CD4-positive, alpha-beta T cell (primary cell): ENCODE measurements at regions not wholly inside any gene's neighbourhood (a gene's known extent, or its start where the extent isn't known, plus 50 kb on each side); places are given as distances from the start of the nearest gene placed in this dataset.
"Not testable (repeated sequence)": the region's sequence is repeated elsewhere in the genome, so short reads cannot be mapped to it uniquely, and the experiment has no call there.

Experiments used
- ATAC-seq: fragments of 200-7000 bp; cut with Tn5 transposase; one replicate; pipeline ENCODE4 v1.10.0; 2022; ENCODE audit warnings: mild to moderate bottlenecking; ENCODE audit not compliant: poor library complexity
- CTCF ChIA-PET: fragments of 350-600 bp; sonication (Branson Sonifier 250); formaldehyde crosslinking; loops from one replicate; lab custom pipeline; 2021; ENCODE audit warnings: antibody characterized with exemption, inconsistent platforms; lab: Charles Lee
- POLR2A ChIA-PET: fragments of 350-600 bp; sonication (Branson Sonifier 250); formaldehyde crosslinking; loops from one replicate; lab custom pipeline; 2021; ENCODE audit warnings: antibody characterized with exemption, inconsistent platforms; lab: Charles Lee
- DNase-seq, 14 experiments: peaks; one replicate each; pipeline ENCODE4 v3.0.0-alpha.2; 2013 to 2020; ENCODE audit warnings: mixed read lengths in 2 of 14
- H3K27ac ChIP-seq, 2 donors: one replicate each; pipeline versions ENCODE4 v1.5.1 to v1.7.0; 2013; ENCODE audit warnings: low read length in 2 of 2, low read depth in 1 of 2, mild to moderate bottlenecking in 1 of 2
- H3K27me3 ChIP-seq, 2 experiments: 1 replicate in 1 of 2; 2 replicates in 1 of 2; pipeline versions ENCODE4 v1.6.1 to v1.7.0; 2013; ENCODE audit warnings: low read length in 2 of 2, control low read depth in 1 of 2, mild to moderate bottlenecking in 1 of 2, moderate library complexity in 1 of 2; ENCODE audit not compliant: insufficient read depth in 2 of 2, control insufficient read depth in 1 of 2
- H3K36me3 ChIP-seq: one replicate; pipeline ENCODE4 v1.6.1; 2013; ENCODE audit warnings: low read length, control low read depth; ENCODE audit not compliant: insufficient read depth
- H3K4me1 ChIP-seq: one replicate; pipeline ENCODE4 v1.6.1; 2013; ENCODE audit warnings: low read length, control low read depth; ENCODE audit not compliant: insufficient read depth
- H3K4me3 ChIP-seq: one replicate; pipeline ENCODE4 v1.5.1; 2013; ENCODE audit warnings: mild to moderate bottlenecking, low read length, moderate library complexity
- H3K9me3 ChIP-seq, 2 experiments: 1 replicate in 1 of 2; 2 replicates in 1 of 2; pipeline versions ENCODE4 v1.6.1 to v1.7.0; 2013; ENCODE audit warnings: low read length in 2 of 2, mild to moderate bottlenecking in 2 of 2, control low read depth in 1 of 2, moderate library complexity in 1 of 2; ENCODE audit not compliant: control insufficient read depth in 1 of 2, insufficient read depth in 1 of 2
- H3K27ac Mint-ChIP-seq: one replicate; pipeline ENCODE4 v1.8.0; 2020; ENCODE audit warnings: mixed read lengths
- H3K27me3 Mint-ChIP-seq: one replicate; pipeline ENCODE4 v1.8.0; 2021; ENCODE audit warnings: mixed read lengths
- H3K36me3 Mint-ChIP-seq: one replicate; pipeline ENCODE4 v1.8.0; 2021; ENCODE audit warnings: low read depth, mixed read lengths
- H3K4me1 Mint-ChIP-seq: one replicate; pipeline ENCODE4 v1.8.0; 2021; ENCODE audit warnings: low read depth, mixed read lengths
- H3K4me3 Mint-ChIP-seq: one replicate; pipeline ENCODE4 v1.8.0; 2020; ENCODE audit warnings: mild to moderate bottlenecking, mixed read lengths
- H3K9me3 Mint-ChIP-seq: one replicate; pipeline ENCODE4 v1.8.0; 2020; ENCODE audit warnings: mixed read lengths
- intact Hi-C, 2 experiments: fragments of 100-400 bp; cut with DNase I in 1 of 2; cut with micrococcal nuclease in 1 of 2; formaldehyde crosslinking; loops; one replicate each; pipeline versions ENCODE4 v1.15.1 to v1.9.0; 2023 to 2025; cut with DNase I, micrococcal nuclease
- TF ChIP-seq, protein P1 (sequence below): fragments of 200-600 bp; IDR thresholded peaks from one replicate; pipeline ENCODE4 v1.8.0; 2022; ENCODE audit warnings: antibody characterized with exemption, mild to moderate bottlenecking

DNA sequence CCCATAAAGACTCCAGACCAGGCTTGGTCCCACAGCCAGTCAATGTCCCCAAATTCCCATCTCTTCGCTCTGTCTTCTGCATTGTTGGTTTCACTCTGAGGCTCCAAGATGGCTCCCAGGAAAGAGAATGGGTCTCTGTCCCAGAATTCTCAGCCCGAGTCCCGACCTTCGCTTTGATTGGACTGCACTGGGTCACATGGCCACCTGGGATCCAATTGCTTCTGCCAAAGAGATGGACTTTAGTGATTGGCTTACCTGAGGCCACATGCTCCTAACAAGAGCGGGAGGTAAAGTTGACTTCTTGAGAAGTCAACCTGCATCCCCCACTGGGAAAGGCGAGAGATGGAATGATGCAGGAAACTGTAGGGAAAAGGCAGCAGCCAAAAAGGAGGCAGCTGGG lies 104.7 kb upstream of the PMEPA1 start:
- H3K4me1 ChIP-seq: no peaks in the 10 kb centered on the region
- no peak for DNase-seq
- no peak overlapping the region for H3K27ac Mint-ChIP-seq
- no peak for ATAC-seq
- H3K36me3 ChIP-seq: no peaks in the 10 kb centered on the region
- H3K9me3 Mint-ChIP-seq: no peaks in the 10 kb centered on the region
- H3K36me3 Mint-ChIP-seq: no peaks in the 10 kb centered on the region
- CTCF ChIA-PET: no interaction called here
- H3K9me3 ChIP-seq: peaks cover 0 to 3% of the 10 kb centered on the region in 2 experiments
- H3K27ac ChIP-seq: no peak overlapping the region
- H3K4me3 Mint-ChIP-seq: no peak overlapping the region
- intact Hi-C loops: no loop called here
- peaks cover 8% of the 10 kb centered on the region for H3K27me3 Mint-ChIP-seq
- H3K4me3 ChIP-seq: no peak overlapping the region
- H3K4me1 Mint-ChIP-seq: no peaks in the 10 kb centered on the region
- no peaks in the 10 kb centered on the region for H3K27me3 ChIP-seq
- POLR2A ChIA-PET: no interaction called here
- TF ChIP-seq, protein P1, sequence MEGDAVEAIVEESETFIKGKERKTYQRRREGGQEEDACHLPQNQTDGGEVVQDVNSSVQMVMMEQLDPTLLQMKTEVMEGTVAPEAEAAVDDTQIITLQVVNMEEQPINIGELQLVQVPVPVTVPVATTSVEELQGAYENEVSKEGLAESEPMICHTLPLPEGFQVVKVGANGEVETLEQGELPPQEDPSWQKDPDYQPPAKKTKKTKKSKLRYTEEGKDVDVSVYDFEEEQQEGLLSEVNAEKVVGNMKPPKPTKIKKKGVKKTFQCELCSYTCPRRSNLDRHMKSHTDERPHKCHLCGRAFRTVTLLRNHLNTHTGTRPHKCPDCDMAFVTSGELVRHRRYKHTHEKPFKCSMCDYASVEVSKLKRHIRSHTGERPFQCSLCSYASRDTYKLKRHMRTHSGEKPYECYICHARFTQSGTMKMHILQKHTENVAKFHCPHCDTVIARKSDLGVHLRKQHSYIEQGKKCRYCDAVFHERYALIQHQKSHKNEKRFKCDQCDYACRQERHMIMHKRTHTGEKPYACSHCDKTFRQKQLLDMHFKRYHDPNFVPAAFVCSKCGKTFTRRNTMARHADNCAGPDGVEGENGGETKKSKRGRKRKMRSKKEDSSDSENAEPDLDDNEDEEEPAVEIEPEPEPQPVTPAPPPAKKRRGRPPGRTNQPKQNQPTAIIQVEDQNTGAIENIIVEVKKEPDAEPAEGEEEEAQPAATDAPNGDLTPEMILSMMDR: no peak

DNA sequence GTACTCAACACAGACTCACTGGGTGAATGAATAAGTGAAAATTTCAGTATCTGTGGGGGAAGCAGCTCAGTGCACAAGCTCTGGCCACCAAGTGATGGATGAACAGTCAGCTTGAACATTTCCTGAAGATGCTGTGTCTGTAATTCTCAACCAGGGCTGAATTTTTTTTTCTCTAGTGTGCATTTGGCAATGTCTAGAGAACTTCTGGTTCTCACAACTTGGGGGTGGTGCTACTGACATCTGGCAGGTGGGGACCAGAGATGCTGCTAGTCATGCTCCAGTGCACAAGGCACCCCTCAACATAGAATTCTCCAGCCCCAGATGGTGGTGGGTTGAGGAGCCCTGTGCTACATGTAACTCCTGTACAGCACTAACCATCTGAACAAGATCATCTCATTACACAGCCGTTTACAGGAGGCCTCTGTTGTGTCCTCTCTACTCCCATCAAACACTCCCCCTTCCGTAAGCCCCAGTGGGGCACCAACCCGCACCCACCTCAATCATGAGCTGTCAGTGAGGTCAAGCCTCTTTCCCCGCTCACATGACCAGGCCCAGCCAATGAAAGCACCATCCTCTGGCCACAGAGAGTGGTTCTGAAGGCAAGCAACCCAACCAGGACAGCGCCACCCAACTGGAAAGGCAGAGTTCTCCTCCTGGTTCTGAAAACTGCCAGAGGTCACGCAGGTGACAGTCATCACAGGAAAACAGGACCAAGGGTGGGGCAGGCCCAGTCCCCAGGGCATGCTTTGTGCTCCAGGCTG lies 103.9 kb upstream of the PMEPA1 start:
- Histone ChIP-seq H3K36me3 (no peaks in the 10 kb centered on the region), H3K4me1 (no peaks in the 10 kb centered on the region), H3K4me3 (no peak overlapping the region), H3K9me3 (peaks cover 0 to 3% of the 10 kb centered on the region in 2 experiments), H3K27me3 (no peaks in the 10 kb centered on the region), H3K27ac (no peak overlapping the region)
- ChIA-PET POLR2A (no interaction called here), CTCF (no interaction called here)
- H3K27ac Mint-ChIP-seq: no peak overlapping the region
- DNase-seq (no peak), ATAC-seq (no peak)
- intact Hi-C loops: no loop called here
- H3K9me3 Mint-ChIP-seq: no peaks in the 10 kb centered on the region
- no peaks in the 10 kb centered on the region for H3K4me1 Mint-ChIP-seq
- H3K36me3 Mint-ChIP-seq: no peaks in the 10 kb centered on the region
- H3K27me3 Mint-ChIP-seq: peaks cover 8% of the 10 kb centered on the region
- TF ChIP-seq, protein P1: no peak
- no peak overlapping the region for H3K4me3 Mint-ChIP-seq

DNA sequence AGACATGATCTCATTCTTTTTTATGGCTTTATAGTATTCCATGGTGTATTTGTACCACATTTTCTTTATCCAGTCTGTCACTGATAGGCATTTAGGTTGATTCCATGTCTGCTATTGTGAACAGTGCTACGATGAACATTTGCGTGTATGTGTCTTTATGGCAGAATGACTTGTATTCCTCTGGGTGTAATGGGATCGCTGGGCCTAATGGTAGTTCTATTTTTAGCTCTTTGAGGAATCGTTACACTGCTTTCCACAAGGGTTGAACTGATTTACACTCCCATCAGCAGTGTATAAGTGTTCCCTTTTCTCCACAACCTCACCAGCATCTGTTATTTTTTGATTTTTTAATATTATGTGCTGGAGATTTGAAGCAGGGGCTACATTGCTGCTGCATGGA lies 102.8 kb upstream of the PMEPA1 start:
- H3K27ac ChIP-seq, CTCF ChIA-PET, H3K4me3 ChIP-seq, POLR2A ChIA-PET, H3K36me3 Mint-ChIP-seq, H3K9me3 Mint-ChIP-seq, H3K4me1 ChIP-seq, H3K4me3 Mint-ChIP-seq, intact Hi-C loops, H3K9me3 ChIP-seq, DNase-seq, H3K4me1 Mint-ChIP-seq, H3K27me3 ChIP-seq, ATAC-seq, H3K27ac Mint-ChIP-seq, H3K36me3 ChIP-seq, H3K27me3 Mint-ChIP-seq: not testable (repeated sequence)
